Hematopoietic multipotent progenitor cell (in vitro differentiated cells): ENCODE measurements at regions not wholly inside any gene's neighbourhood (a gene's known extent, or its start where the extent isn't known, plus 50 kb on each side); places are given as distances from the start of the nearest gene placed in this dataset.

Experiments used
- DNase-seq, 3 donors: peaks; one replicate each; pipeline ENCODE4 v3.0.0-alpha.2; 2011 to 2015; ENCODE audit warnings: low read depth in 2 of 3, low spot score in 2 of 3

- no peak for DNase-seq
Observed at GRCh38 chr9:71218774-71219173, 97.4 kb upstream of the TRPM3 start.

GRCh38 chr9:71213633-71214032 is 92.2 kb upstream of the TRPM3 start:
- peak in 1 of 3 donors; percentile 6 for DNase-seq

GRCh38 chr9:71210326-71210725 is 88.9 kb upstream of the TRPM3 start:
- no peak for DNase-seq

GRCh38 chr9:71209890-71210289 is 88.5 kb upstream of the TRPM3 start:
- no peak for DNase-seq

GRCh38 chr9:71202931-71203330 is 81.5 kb upstream of the TRPM3 start:
- DNase-seq, result no peak

- no peak for DNase-seq
Observed at GRCh38 chr9:71191708-71192107, 70.3 kb upstream of the TRPM3 start.

- peak in 1 of 3 donors; percentile 55 for DNase-seq
Observed at GRCh38 chr9:71183251-71183650, 61.8 kb upstream of the TRPM3 start.

GRCh38 chr9:71179183-71179582 is 57.8 kb upstream of the TRPM3 start:
- no peak for DNase-seq

- peak in 1 of 3 donors; percentile 35 for DNase-seq
Observed at GRCh38 chr9:71177901-71178300, 56.5 kb upstream of the TRPM3 start.

- DNase-seq, result no peak
Observed at GRCh38 chr9:71171517-71171916, 50.1 kb upstream of the TRPM3 start.
